ENCODE measurements at regions not wholly inside any gene's neighbourhood (a gene's known extent, or its start where the extent isn't known, plus 50 kb on each side); places are given as distances from the start of the nearest gene placed in this dataset.

- Mint-ChIP-seq H3K27ac (no peak overlapping the region), H3K27me3 (peaks cover 30% of the 10 kb centered on the region), H3K9me3 (ENCODE audit: insufficient read depth) (no peaks in the 10 kb centered on the region), H3K4me3 (no peak overlapping the region), H3K4me1 (no peaks in the 10 kb centered on the region)
- peaks cover 0 to 6% (median 1%) of the 10 kb centered on the region in 4 experiments for H3K27me3 ChIP-seq (replicated peaks in 1 of 4; ENCODE audit: control extremely low read depth in 1 of 4, control insufficient read depth in 3 of 4, insufficient read depth in 4 of 4, low read length in 3 of 4)
- no peak overlapping the region for H3K9ac ChIP-seq (ENCODE audit: low read length)
- no peaks in the 10 kb centered on the region for H3K79me2 ChIP-seq (ENCODE audit: control insufficient read depth, insufficient read depth, low read length)
- no peak for ATAC-seq (ENCODE audit: low read depth)
- POLR2A ChIA-PET = no interaction called here
- intact Hi-C loops (cut with micrococcal nuclease) = no loop called here
- H3K9me3 ChIP-seq (ENCODE audit: control extremely low read depth in 1 of 3, control insufficient read depth in 2 of 3, insufficient read depth in 1 of 3, low read length in 2 of 3) = peaks cover 0 to 7% (median 0%) of the 10 kb centered on the region in 3 donors
- H3K4me1 ChIP-seq (ENCODE audit: control insufficient read depth in 2 of 2, insufficient read depth in 2 of 2, low read length in 2 of 2) = no peaks in the 10 kb centered on the region
- no peak overlapping the region for H3K4me2 ChIP-seq (replicated peaks; ENCODE audit: low read depth, low read length, poor library complexity, severe bottlenecking)
- no peak overlapping the region for H2AFZ ChIP-seq (ENCODE audit: insufficient read depth, low read depth, low read length, poor library complexity, severe bottlenecking)
- no peak for TF ChIP-seq CTCF (IDR thresholded peaks at IDR 0.05)
- TF ChIP-seq EZH2 (IDR thresholded peaks at IDR 0.05; ENCODE audit: borderline replicate concordance, insufficient read depth, low read depth, low read length, poor library complexity, severe bottlenecking) = no peak
- no peaks in the 10 kb centered on the region for H4K20me1 ChIP-seq (ENCODE audit: control insufficient read depth, insufficient read depth, low read length, poor library complexity, severe bottlenecking)
- H3K4me3 ChIP-seq (ENCODE audit: control extremely low read depth in 1 of 5, extremely low read depth in 1 of 5, insufficient read depth in 1 of 5, low read depth in 2 of 5, low read length in 4 of 5) = no peak overlapping the region
- H3K36me3 ChIP-seq (replicated peaks in 1 of 2; ENCODE audit: control extremely low read depth in 1 of 2, control insufficient read depth in 1 of 2, extremely low read depth in 1 of 2, insufficient read depth in 2 of 2, low read length in 1 of 2) = no peaks in the 10 kb centered on the region
- CTCF ChIA-PET = no interaction called here
- 84% methylated on average over 4 of the region's 5 CpGs for WGBS (ENCODE audit: insufficient coverage)
- DNase-seq = no peak
- no peak overlapping the region for H3K27ac ChIP-seq (ENCODE audit: low read length in 2 of 2)
These were observed 111.7 kb downstream of the TMEM130 start for GRCh38 chr7:98758157-98758556.

- Histone ChIP-seq H3K9me3 (ENCODE audit: control extremely low read depth in 1 of 3, control insufficient read depth in 2 of 3, insufficient read depth in 1 of 3, low read length in 2 of 3) (peaks cover 0 to 7% (median 0%) of the 10 kb centered on the region in 3 donors), H3K4me3 (ENCODE audit: control extremely low read depth in 1 of 5, extremely low read depth in 1 of 5, insufficient read depth in 1 of 5, low read depth in 2 of 5, low read length in 4 of 5) (no peak overlapping the region), H3K27ac (ENCODE audit: low read length in 2 of 2) (no peak overlapping the region), H3K9ac (ENCODE audit: low read length) (no peak overlapping the region), H3K27me3 (replicated peaks in 1 of 4; ENCODE audit: control extremely low read depth in 1 of 4, control insufficient read depth in 3 of 4, insufficient read depth in 4 of 4, low read length in 3 of 4) (peaks cover 0 to 6% (median 1%) of the 10 kb centered on the region in 4 experiments), H3K79me2 (ENCODE audit: control insufficient read depth, insufficient read depth, low read length) (no peaks in the 10 kb centered on the region), H4K20me1 (ENCODE audit: control insufficient read depth, insufficient read depth, low read length, poor library complexity, severe bottlenecking) (no peaks in the 10 kb centered on the region), H3K4me1 (ENCODE audit: control insufficient read depth in 2 of 2, insufficient read depth in 2 of 2, low read length in 2 of 2) (no peaks in the 10 kb centered on the region), H3K4me2 (replicated peaks; ENCODE audit: low read depth, low read length, poor library complexity, severe bottlenecking) (no peak overlapping the region), H3K36me3 (replicated peaks in 1 of 2; ENCODE audit: control extremely low read depth in 1 of 2, control insufficient read depth in 1 of 2, extremely low read depth in 1 of 2, insufficient read depth in 2 of 2, low read length in 1 of 2) (no peaks in the 10 kb centered on the region), H2AFZ (ENCODE audit: insufficient read depth, low read depth, low read length, poor library complexity, severe bottlenecking) (no peak overlapping the region)
- CTCF ChIA-PET = no interaction called here
- Mint-ChIP-seq H3K9me3 (ENCODE audit: insufficient read depth) (no peaks in the 10 kb centered on the region), H3K27ac (no peak overlapping the region), H3K4me3 (no peak overlapping the region), H3K4me1 (no peaks in the 10 kb centered on the region), H3K27me3 (peaks cover 26% of the 10 kb centered on the region)
- no peak for TF ChIP-seq CTCF (IDR thresholded peaks at IDR 0.05)
- no peak for TF ChIP-seq EZH2 (IDR thresholded peaks at IDR 0.05; ENCODE audit: borderline replicate concordance, insufficient read depth, low read depth, low read length, poor library complexity, severe bottlenecking)
- POLR2A ChIA-PET = no interaction called here
- 75% methylated on average over 7 of the region's 8 CpGs for WGBS (ENCODE audit: insufficient coverage)
- intact Hi-C loops (cut with micrococcal nuclease) = no loop called here
- ATAC-seq (ENCODE audit: low read depth) (no peak), DNase-seq (no peak)
These were observed 109.6 kb downstream of the TMEM130 start for GRCh38 chr7:98760201-98760651.
